A549 (cell line): ENCODE measurements at regions not wholly inside any gene's neighbourhood (a gene's known extent, or its start where the extent isn't known, plus 50 kb on each side); places are given as distances from the start of the nearest gene placed in this dataset.

Experiments
- POLR2A ChIP-seq: IDR thresholded peaks from 2 replicates; pipeline ENCODE4 v1.6.1; 2012; ENCODE audit warnings: mild to moderate bottlenecking, low read length
- RFX5 ChIP-seq: fragments of 450-650 bp; IDR thresholded peaks from 2 replicates; pipeline ENCODE4 v1.7.1; 2014; ENCODE audit warnings: antibody characterized with exemption, mild to moderate bottlenecking, moderate library complexity
- RNF2 ChIP-seq: fragments of 200-600 bp; sonication (generic); IDR thresholded peaks from 2 replicates; pipeline ENCODE4 v1.6.1; 2016; ENCODE audit warnings: low read depth, mild to moderate bottlenecking, antibody characterized with exemption, moderate library complexity, borderline replicate concordance

DNA sequence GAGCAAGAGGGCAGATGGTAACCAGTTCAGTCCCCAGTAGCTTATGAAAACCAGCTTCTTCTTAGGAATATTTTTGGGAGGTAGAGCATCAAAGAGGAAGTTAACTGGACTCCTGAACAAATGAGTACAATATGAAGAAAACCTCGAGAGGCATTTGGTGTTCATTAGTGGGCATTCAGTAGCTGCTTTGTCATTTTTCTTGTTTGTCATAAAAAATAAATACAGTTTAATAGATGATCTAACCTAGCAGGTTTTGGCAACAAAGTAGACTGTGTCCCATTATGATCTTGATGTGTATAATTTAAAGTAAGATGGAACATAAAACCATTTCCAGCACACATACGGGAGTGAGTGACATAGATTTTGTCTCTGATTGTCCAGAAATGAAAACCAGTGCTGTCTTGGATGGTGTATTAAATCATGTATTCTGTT is 173.1 kb downstream of the HS3ST3A1 start:
- TF ChIP-seq RNF2 (no peak), POLR2A (no peak), RFX5 (no peak)
